DMS153 treated with DMSO at 0.1 percent for 48 hours (cell line): ENCODE measurements at regions not wholly inside any gene's neighbourhood (a gene's known extent, or its start where the extent isn't known, plus 50 kb on each side); places are given as distances from the start of the nearest gene placed in this dataset.

Experiments
- DNase-seq: peaks from one replicate; lab custom pipeline; 2025; ENCODE audit not compliant: unreplicated experiment; lab: John Stamatoyannopoulos, UW

GRCh38 chr14:62002642-62003041 is 240.4 kb downstream of the SNAPC1 start:
- DNase-seq: no peak

DNA sequence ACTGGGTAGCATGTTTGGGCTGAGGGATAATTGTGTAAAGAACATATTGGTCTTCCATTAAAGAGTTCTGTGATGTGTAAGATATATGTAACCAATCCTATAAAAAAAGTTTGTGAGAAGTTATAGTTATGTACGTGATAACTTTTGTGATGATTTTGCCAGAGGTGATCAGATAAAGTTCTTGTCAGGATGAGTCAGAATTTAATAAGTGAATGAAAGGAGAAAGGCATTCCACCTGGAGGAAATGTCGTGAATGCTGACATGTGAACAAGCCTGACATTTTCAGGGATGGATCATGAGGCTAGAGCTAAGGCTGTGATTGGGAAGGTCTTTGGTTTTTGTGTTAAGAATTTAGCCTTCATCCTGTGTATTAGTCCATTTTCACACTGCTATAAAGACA is 241.5 kb downstream of the SNAPC1 start:
- no peak for DNase-seq

- no peak for DNase-seq
Measured at GRCh38 chr14:62006116-62006731, 244.0 kb downstream of the SNAPC1 start.

DNA sequence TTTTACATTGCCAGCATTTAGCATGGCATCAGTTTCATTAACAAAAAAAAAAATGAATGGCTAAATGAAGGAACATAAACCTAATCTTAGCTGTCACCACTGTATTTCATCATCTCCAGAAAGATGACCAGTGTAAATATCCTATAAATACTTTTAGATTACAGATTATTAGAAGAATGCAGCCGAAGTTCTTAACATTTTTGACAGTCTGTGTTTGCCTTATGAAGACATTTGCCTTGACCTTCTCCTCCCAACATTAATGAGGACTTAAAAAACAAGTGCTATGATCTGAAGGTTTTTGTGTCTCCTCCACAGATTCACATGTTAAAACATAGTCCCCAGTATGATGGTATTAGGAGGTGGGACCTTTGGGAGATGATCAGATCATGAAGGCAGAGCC is 253.0 kb downstream of the SNAPC1 start:
- DNase-seq: no peak

DNA sequence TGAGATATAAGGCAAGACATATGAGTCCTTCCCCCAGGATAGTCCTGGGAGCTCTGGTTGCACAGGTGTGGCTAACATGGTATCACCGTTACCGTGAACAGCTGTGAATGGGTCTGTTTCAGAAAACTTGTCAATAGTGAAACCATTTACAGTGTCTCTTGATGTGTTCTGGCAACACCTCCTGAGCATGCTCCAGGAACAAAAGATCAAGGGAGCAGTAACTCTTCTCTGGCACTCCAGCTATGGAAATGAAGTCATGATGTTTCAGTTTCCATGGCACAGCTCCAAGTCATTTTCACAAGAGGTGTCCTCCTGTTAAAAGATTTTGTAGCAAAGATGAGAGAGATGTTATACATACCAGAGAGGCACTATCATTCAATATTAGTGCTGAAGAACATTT is 253.7 kb downstream of the SNAPC1 start:
- no peak for DNase-seq

DNA sequence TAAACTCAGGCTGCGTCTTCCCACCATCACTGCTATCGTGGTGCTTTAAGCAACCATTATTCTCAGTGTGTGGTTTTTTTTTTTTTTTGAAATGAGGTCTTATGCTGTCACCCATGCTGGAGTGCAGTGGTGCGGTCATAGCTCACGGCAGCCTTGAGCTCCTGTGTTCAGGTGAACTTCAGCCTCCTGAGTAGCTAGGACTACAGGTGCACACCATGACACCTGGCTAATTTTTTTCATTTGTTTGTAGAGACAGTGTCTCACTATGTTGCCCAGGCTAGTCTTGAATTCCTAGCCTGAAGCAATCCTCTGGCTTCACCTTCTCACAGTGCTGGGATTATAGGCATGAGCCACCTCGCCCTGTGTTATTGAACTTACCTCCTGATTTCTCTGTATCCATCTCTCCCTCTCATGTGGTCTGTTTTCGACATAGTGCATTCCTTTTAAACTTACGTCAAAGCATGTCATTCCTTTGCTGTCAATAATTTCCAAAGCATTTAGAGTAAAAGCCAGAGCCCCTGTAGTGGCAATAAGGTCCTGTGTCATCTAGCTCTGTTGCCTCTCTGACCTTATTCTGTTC is 255.5 kb downstream of the SNAPC1 start:
- DNase-seq: no peak

GRCh38 chr14:62018606-62019005 is 256.4 kb downstream of the SNAPC1 start:
- no peak for DNase-seq

DNA sequence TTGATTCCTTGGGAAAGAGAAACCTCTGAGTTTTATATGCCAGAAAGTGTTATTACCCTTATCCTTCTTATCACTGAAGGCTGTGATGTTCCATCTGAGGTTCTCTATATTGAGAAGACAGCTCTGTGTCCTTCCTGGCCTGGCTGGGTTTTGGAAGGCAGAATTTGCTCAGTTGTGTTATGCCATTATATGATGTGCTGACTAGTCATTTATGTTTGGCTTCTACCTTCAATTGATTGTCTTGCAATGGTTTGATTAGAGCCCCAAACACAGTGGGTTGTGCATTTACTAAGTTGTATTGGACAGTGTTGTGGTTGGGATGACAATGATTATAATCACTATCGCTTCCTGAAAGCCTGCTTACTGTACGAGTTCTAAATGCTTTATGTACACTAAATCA is 265.7 kb downstream of the SNAPC1 start:
- DNase-seq: no peak

DNA sequence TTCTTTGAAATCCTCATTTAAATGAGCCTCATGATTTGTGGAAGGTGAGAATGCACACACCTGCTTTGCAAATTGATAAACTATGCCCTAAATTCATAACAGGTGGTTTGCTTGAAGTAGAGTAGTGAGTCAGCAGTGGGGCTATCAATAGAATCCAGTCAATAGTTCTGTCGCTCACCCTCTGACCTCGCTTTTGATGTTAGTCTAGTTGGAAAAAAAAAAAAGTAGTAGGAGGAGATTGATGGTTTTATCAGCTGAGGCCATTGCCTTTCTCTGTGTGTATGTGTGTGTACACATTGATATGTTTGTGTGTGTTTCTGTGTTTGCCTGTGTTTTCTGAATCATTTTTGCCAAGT is 267.3 kb downstream of the SNAPC1 start:
- DNase-seq: no peak

DNA sequence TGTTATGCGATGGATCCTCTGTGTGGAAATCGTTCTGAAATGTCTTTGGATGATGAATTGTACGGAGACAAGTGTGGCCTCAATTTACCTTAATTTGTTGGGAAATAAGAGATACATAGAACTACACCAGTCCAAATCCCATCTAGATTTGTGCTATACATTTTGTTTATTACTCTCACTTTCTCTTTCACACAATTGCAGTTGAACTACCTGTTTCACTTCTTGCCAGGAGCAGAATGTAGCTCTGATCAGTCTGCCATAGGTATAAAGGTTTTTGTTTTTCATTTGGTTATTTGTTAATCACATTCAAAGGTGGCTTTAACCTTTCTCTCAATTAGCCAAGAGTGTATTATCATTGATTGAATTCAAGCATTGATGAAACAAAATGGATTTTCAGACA is 268.2 kb downstream of the SNAPC1 start:
- no peak for DNase-seq

GRCh38 chr14:62031504-62031903 is 269.3 kb downstream of the SNAPC1 start:
- no peak for DNase-seq

GRCh38 chr14:62053188-62053587 is 291.0 kb downstream of the SNAPC1 start:
- DNase-seq: no peak

GRCh38 chr14:62056789-62057188 is 294.6 kb downstream of the SNAPC1 start:
- DNase-seq: no peak

- no peak for DNase-seq
Measured at GRCh38 chr14:62062645-62063044, 300.4 kb downstream of the SNAPC1 start.

DNA sequence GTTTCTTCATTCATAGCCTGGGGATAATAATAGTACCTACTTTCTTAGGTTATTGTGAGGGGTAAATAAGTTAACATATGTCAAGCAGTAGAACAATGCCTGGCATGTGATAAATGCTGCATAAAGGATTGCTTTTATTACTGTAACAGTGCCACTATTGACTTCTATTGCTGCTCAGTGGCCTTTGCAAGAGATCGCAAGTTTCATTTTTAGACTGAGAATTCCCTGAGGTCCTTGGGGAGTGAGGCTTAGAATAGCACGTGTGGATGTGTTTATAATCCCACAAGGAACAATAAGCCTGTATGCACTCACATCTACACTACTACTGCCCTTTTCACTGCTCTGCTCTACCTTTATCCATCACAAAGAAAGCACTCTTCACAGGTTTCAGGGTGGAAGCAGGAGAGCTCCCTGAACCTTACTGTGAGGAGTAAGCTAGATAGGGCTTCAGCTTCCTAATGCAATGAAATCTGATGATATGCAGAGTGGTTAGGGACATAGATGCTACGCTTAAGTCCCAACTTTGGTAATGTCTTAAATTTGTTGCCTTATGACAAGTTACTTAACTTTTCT is 302.6 kb downstream of the SNAPC1 start:
- no peak for DNase-seq

GRCh38 chr14:62066304-62066703 is 304.1 kb downstream of the SNAPC1 start:
- DNase-seq: no peak

GRCh38 chr14:62071039-62071438 is 308.8 kb downstream of the SNAPC1 start:
- DNase-seq: no peak

- no peak for DNase-seq
Measured at GRCh38 chr14:62076368-62076767, 314.1 kb downstream of the SNAPC1 start.

DNA sequence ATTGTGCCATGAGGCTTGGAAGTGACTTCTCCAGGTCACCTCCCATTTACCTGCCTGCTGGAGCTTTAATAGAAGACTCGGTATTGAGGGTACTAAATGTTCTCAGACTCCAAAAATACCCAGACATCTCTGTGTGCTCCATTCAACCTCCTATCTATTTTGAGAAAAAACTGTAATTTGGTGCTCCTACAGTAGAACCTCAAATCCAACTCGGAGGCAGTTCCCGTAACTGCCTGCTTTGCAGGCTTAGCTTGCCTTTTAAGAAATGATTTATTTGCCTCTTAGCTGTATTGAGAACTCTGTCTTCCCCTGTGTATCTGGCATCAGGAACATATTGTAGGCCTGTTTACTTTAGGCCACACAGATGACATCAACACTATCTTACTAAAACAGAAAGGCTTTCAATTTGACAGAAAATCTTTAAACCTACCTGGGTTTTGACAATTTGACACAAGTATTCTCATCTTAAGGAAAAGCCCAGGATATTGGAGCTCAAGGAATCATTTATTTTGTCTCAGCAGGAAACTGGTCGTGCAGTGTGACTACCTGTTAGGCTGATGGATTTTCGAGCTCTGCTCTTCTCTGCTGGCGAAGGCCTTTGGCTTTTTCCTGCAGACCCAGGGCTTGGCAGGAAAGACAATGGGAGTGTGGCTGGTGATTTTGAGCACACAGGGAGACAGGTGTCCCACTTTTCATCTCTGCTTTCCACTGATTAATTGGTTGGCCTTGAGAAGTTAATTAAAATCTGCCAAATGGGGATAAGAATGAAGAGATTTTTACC is 314.8 kb downstream of the SNAPC1 start:
- no peak for DNase-seq

DNA sequence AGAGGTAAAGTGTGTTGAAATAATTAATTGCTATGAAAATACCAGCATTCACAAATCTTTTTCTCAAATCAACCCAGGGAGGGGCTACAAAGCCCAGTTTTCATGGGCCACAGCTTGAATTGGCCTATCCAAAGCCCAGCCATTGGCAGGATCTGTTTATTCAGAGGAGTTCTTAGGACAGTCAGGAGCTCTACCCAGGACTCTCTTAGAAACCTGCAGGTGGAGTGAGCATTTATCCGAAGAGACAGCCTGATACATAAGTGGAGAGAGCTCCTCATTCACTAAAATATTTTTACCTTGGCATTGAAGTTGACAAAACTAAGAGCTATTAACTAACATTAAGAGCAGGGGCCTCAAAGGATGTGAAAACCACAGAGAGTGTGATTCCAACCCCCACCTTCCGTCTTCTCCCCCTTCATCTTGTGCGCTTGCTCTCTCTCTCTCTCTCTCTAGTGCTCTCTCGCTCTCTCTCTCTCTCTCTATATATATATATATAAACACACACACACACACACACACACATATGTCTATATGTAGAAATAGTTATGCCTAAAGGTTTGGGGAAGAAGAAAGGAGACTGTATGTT is 315.5 kb downstream of the SNAPC1 start:
- no peak for DNase-seq

DNA sequence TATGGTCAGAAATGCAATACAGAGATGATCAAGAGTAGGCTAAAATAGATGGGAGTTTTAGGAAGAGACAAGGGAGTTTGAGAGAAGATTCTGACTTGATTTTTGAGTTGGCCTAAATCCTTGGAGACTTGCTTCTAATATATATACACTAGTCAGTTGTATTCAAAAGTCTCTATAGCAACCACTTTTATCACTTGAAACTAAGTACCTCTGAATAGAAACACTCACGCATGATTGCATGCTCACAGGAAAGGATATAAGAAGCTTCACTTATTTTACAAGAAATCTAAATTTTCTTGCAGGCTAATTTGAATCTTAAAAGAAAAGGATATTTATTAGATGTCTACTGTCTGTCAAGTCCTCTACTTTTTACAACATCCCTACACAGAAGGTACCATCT is 316.8 kb downstream of the SNAPC1 start:
- DNase-seq: no peak
